NCI-H526 (cell line): ENCODE measurements at regions not wholly inside any gene's neighbourhood (a gene's known extent, or its start where the extent isn't known, plus 50 kb on each side); places are given as distances from the start of the nearest gene placed in this dataset.
"Not testable (repeated sequence)": the region's sequence is repeated elsewhere in the genome, so short reads cannot be mapped to it uniquely, and the experiment has no call there.

Source experiments
- DNase-seq, 2 experiments: peaks; one replicate each; lab custom pipeline; 2025; lab: John Stamatoyannopoulos, UW

- no peak for DNase-seq
Observed at GRCh38 chr6:50899306-50899870, 80.7 kb downstream of the TFAP2B start.

GRCh38 chr6:50902260-50902659, 83.6 kb downstream of the TFAP2B start:
- DNase-seq = no peak

DNA sequence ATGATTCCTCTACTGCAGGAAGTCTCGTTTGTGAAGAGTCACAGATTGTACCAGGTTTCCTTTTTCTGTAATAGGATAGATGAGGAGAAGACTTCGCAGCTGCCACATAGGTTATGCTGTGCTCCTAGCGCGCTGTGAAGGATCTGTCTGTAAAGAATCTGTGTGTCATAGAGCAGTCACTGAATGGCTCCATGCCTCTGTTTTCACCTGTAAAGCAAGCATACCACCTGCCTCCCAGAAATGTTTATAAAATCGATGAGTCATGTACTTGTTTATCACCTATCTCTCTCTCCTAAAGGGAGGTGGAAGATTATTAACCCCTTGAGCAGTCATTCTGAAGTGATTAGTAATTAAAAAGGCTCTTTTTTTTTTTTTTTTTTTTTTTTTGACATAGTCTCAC, 86.6 kb downstream of the TFAP2B start:
- DNase-seq = peak; percentile 15 to 61

- no peak for DNase-seq
Observed at GRCh38 chr6:50907565-50907964, 88.9 kb downstream of the TFAP2B start.

DNA sequence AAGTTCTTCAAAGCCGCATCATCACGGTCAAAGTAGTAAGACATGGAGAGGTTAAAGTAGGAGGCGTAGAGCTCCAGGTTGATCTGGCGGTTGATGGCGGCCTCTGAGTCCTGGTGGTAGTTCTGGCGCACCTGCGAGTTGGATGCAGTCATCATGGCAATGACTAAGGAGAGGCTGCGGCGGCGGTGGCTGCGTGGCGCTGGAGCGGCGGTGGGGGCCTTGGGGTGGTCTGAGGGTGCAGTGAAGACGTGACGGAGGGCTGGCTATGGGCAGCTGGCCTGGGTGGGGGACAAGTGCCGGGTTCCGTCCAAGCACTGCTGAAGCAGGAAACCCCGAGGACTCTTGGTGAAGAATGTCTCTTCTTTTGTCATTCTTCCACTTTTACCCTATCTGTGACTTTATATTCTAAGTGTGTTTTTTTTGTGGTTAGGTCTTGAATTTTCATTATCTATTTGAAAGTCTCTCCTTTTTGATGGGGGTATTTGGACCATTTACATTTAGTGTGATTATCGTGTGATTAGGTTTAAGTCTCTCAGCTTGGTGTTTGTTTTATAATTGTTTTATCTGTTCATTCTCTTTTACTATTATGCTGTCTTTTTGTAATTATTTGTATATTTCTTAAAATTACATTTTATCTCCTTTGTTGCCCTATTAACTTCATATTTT, 94.6 kb downstream of the TFAP2B start:
- DNase-seq = no peak

GRCh38 chr6:50921378-50921777, 102.7 kb downstream of the TFAP2B start:
- not testable (repeated sequence) for DNase-seq

DNA sequence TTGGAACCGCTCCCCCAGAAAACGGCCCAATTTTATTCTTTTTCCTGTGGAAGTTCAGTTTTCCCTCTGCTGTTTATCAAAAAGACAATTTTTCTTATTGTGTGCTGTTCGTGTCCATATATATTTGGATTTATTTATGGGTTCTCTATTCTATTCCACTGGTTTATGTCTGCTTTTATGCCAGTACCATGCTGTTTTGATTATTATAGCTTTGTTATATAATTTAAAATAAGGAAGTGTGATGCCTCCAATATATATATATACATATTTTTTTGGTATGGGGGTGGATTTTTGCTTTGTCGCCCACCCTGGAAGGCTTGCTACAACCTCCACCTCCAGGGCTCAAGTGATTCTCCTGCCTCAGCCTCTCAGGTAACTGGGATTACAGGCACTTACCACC, 103.3 kb downstream of the TFAP2B start:
- no peak for DNase-seq

GRCh38 chr6:50922579-50923525, 104.2 kb downstream of the TFAP2B start:
- no peak for DNase-seq

GRCh38 chr6:50924758-50925157, 106.1 kb downstream of the TFAP2B start:
- no peak for DNase-seq

GRCh38 chr6:50925548-50925947, 106.9 kb downstream of the TFAP2B start:
- no peak for DNase-seq

GRCh38 chr6:50925981-50926380, 107.3 kb downstream of the TFAP2B start:
- DNase-seq = no peak

DNA sequence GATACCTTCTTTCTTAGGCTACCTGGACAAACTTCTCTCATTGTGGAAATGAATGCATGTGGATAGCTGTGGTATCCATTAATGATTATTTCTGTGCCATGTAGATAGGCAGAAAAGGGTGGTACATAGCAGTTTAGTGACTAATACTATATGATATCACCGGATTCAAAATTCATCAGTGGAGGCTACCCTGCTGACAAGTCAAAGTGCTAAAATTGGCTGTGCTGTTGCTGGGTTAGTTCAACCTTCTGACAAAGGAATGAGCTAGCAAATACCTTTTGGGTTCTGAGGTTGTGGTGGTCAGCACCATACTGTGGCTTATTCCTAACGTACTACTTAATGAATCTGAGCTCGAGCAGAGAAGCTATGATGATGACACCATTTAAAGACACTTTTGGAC, 109.1 kb downstream of the TFAP2B start:
- no peak for DNase-seq

DNA sequence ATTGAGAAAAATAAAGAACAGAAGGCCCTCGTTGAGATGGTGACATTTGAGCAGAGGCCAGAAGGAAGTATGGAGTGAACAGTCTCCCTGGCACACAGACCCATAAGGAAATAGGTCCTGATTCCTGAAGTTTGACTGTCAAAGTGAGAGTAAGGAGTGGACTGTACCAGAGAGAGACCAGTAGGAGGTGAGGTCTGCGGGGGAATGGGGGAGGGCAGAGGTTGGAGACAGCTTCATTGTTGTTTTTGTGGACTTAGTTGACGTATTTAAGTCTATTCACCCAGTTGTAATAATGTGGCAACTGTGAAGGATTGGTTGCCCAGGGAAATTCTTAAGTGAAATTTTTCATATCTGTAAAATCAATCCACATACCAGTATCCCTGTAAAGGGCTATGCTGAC, 110.7 kb downstream of the TFAP2B start:
- DNase-seq = no peak

DNA sequence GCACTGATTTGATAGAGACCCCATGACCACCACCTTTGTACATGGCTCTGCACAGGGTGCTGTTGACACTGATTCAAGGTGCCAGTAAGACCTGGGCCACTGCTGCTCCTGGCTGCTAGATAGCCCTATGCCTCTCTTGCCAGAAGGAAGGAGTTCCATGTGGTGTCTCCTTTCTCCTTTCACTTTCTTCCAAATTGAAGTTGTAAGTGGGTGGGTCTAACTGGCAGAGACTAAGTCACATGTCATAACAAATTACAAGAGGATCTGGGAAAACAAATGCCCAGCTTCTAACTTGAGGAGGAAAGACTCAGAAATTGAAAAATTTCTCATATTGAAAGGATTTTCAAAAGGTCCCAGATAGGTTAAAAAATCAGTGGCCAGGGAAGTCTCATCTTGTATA, 116.8 kb downstream of the TFAP2B start:
- DNase-seq = no peak

DNA sequence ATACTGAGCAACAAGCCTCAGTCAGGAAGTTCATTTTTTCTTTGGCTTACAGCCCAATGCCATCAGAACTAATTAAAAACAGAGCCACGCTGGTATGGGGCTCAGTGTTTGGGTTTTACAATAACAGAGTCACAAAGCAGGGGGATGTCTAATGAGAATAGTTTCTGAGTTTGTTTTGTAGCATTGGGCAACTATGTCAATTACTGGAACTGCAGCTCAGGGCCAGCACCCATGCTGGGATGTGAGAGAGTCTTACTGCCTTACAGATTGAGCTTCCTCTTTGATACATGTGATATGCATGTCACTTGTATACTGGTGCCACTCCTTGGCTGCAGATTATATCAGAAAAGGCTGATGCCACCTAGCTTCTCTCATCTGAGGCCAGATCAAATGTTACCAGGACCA, 117.6 kb downstream of the TFAP2B start:
- DNase-seq = no peak

- DNase-seq = no peak
Observed at GRCh38 chr6:50939931-50940330, 121.3 kb downstream of the TFAP2B start.

DNA sequence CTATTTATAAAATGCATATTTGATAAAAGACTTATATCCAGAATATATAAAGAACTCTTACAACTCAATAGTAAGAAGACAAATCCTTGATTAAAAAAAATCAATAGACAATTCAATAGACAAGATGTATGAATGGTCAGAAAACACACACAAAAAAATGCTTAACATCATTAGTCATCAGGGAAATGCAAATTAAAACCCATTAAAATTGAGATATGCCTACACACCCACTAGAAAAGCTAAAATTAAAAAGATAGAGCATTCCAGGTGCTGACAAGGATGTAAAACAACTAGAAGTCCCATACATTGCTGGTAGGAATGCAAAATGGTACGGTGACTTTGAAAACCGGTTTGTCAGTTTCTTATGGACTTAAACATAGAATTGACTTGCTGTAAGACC, 127.1 kb downstream of the TFAP2B start:
- no peak for DNase-seq

DNA sequence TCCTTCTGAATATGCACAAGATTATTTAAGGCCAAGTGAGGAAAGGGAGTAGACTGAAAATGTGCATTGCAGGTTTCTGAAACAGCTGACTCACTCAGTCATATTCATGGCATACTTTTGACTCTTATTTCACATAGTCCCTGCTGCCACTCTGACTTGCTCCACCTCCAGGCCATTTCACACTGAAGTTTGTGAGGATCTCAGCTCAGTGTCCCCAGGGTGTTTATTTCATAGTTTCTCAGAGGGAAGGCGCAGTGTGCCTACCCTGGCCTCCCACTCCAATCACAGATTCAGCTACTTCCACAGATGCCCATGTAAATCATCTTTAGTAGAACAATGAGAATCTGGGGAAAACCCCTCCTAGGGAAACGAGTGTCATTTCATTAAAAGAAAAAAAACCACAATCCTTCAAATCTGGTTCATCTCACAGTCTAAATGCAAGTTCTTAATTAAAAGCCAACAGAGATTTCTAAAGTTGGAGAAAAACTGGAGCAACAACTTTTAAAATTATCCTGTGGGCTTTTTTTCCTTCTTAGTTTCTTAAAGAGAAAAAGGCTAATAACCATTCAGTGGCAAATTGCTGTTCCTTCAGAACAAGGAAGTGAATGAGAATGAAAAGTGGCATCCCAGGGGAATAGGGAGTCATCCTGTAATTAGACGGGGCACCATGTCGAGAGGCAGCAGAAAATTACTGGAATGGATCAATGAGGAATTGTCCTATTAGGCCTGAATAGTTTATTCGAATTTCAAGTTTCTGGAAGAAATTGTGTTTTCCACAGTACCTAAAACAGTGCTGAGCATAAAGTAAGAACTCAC, 133.6 kb downstream of the TFAP2B start:
- DNase-seq = peak; percentile 2 to 21

DNA sequence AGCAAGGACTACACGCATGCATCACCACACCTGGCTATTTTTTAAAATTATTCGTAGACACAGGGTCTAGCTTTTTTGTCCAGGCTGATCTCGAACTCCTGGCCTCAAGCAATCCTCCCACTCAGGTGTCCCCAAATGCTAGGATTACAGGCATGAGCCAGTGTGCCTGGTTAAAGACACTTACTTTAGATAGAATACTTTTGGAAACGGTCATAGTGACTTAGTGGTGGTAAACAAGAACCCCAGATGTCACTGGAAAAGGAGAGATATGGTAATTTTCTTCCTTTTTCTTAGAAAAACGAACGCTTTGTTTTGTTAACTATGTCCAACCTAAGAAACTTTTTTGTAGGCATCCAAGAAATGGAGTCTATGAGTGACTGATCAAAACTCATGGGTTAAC, 137.3 kb downstream of the TFAP2B start:
- DNase-seq = no peak

DNA sequence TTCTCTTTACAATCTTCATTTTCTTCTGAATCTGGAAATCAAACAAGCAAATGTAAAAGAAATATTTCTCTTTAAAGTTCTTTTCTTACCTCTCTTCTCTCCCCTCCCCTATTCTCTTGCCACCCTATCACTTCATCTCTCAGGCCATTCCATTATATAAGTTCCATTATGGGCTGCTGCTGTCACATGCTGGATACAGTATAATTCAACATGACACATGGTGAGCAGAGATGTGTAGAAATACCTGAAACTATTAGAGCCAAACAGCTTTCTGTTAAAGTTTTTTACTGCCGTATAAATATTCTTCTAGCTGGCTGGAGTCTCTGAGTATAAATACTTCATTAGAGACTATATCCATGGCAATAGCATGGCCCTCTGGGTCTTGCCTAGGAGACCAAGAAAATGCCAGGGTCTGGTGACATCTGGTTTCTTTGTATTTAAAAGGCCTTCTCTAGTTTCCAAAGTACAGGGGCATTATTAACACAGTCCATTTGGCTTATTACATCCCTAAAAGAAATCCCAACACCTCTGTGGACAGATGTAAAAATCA, 139.6 kb downstream of the TFAP2B start:
- no peak for DNase-seq

GRCh38 chr6:50959081-50959641, 140.5 kb downstream of the TFAP2B start:
- no peak for DNase-seq

GRCh38 chr6:50961611-50962010, 142.9 kb downstream of the TFAP2B start:
- DNase-seq = no peak
